Neuron (in vitro differentiated cells): ENCODE measurements at regions not wholly inside any gene's neighbourhood (a gene's known extent, or its start where the extent isn't known, plus 50 kb on each side); places are given as distances from the start of the nearest gene placed in this dataset.

Experiments used
- H2AFZ ChIP-seq: one replicate; pipeline ENCODE4 v1.6.1; 2013; ENCODE audit warnings: low read depth, mild to moderate bottlenecking, inconsistent platforms, low read length, moderate library complexity
- H3K27me3 ChIP-seq: one replicate; pipeline ENCODE4 v1.6.1; 2013; ENCODE audit warnings: low read length; ENCODE audit not compliant: insufficient read depth
- H3K36me3 ChIP-seq: one replicate; pipeline ENCODE4 v1.6.1; 2013; ENCODE audit warnings: low read length; ENCODE audit not compliant: insufficient read depth
- H3K4me1 ChIP-seq: one replicate; pipeline ENCODE4 v1.6.1; 2013; ENCODE audit warnings: low read length; ENCODE audit not compliant: insufficient read depth
- H3K4me3 ChIP-seq: 2 replicates; pipeline ENCODE4 v1.5.1; 2013; ENCODE audit warnings: mild to moderate bottlenecking, low read length, moderate library complexity
- H3K9me3 ChIP-seq: one replicate; pipeline ENCODE4 v1.6.1; 2013; ENCODE audit warnings: low read length

DNA sequence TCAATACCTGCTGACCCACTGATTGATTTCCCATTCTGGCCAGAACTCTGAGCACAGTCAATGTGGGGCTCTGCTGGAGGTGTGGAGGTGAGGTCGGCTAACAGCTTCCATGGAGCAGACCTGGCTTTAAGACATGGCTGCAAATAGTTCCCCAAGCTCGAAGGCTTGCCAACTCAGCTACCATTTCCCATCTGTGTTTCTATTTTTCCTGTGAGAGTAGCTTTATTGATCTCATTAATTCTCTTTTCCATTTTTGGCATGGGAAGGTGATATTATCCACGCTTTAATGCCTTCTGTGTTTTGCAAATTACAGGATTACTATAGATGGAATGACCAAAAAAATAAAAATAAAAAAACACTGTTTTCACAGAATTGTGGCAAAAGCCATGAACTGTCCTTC, 151.6 kb upstream of the XYLT1 start:
- no peaks in the 10 kb centered on the region for H3K4me1 ChIP-seq
- peaks cover 6% of the 10 kb centered on the region for H3K27me3 ChIP-seq
- H3K4me3 ChIP-seq, result no peak overlapping the region
- no peaks in the 10 kb centered on the region for H3K9me3 ChIP-seq
- H2AFZ ChIP-seq, result no peak overlapping the region
- H3K36me3 ChIP-seq, result no peaks in the 10 kb centered on the region

- H3K36me3 ChIP-seq, result no peaks in the 10 kb centered on the region
- H2AFZ ChIP-seq, result no peak overlapping the region
- H3K4me1 ChIP-seq, result no peaks in the 10 kb centered on the region
- H3K4me3 ChIP-seq, result no peak overlapping the region
- no peaks in the 10 kb centered on the region for H3K9me3 ChIP-seq
- peaks cover 6% of the 10 kb centered on the region for H3K27me3 ChIP-seq
These were observed 148.5 kb upstream of the XYLT1 start for GRCh38 chr16:17619261-17619660.

DNA sequence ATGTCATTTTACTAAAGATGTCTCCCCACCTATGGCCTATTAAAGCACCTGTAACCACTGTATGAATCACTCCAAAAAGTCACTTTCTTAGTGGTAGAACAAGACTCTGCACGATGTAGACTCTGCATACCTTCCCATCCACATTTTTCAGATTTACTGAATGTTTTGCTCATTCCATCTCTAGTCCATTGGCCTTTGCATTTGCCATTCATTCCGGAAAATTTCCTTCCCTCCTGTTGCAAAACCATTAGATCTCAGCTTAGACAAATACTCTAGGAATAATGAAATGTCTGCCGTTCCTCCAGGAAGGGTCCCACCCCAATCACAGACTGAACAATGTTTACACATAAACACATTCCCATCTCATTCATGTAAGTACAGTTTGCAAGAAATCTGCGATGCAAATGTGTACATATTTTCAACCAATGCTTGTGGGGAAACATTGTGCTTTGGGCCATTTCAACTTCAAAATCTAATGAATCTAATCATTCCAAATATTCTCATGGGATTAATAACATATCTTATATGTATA, 146.3 kb upstream of the XYLT1 start:
- Histone ChIP-seq H3K27me3 (peaks cover 6% of the 10 kb centered on the region), H3K9me3 (no peaks in the 10 kb centered on the region), H3K4me3 (no peak overlapping the region), H2AFZ (no peak overlapping the region), H3K4me1 (no peaks in the 10 kb centered on the region), H3K36me3 (no peaks in the 10 kb centered on the region)

DNA sequence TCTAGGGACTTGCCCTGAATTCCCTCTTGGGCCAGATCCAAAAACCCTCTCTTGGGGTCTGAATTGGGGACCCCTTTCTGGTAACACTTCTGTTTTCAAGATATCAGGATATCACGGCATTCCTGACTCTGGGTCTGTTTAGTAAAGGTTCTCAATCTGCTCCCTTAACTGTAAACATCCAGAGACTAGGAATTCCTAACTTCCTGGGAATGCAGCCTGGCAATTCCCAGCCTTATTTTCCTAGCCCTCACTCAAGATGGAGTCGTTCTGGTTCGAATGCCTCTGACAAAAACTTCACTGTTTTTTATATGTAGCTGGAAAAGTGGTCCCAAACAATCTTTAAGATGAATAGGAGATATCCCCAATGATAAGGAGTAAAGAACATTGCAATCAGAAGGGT, 141.6 kb upstream of the XYLT1 start:
- Histone ChIP-seq H3K9me3 (no peaks in the 10 kb centered on the region), H2AFZ (no peak overlapping the region), H3K4me3 (no peak overlapping the region), H3K36me3 (no peaks in the 10 kb centered on the region), H3K4me1 (no peaks in the 10 kb centered on the region), H3K27me3 (no peaks in the 10 kb centered on the region)

DNA sequence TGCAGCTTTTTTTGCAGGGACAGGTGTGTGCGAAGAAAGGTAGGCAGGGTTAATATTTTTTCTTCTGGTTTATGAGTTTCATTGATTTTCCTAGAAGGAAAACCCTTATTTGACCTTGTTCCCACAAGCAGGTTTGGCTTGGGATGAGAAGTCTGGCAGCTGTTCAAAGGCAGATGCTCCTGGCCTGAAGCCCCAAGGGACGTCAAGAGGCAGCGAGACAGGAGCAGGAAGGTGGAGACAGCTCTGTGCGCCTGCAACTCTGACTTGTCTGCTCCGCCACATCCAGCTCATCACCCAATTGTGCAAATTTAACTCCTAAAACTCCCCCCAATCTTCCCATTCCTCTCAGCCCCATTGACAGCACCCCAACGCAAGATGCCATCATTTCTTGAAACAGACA, 136.8 kb upstream of the XYLT1 start:
- Histone ChIP-seq H2AFZ (no peak overlapping the region), H3K36me3 (no peaks in the 10 kb centered on the region), H3K4me1 (no peaks in the 10 kb centered on the region), H3K27me3 (no peaks in the 10 kb centered on the region), H3K4me3 (no peak overlapping the region), H3K9me3 (no peaks in the 10 kb centered on the region)

GRCh38 chr16:17607075-17607509, 136.3 kb upstream of the XYLT1 start:
- Histone ChIP-seq H3K9me3 (no peaks in the 10 kb centered on the region), H2AFZ (no peak overlapping the region), H3K36me3 (no peaks in the 10 kb centered on the region), H3K4me3 (no peak overlapping the region), H3K4me1 (no peaks in the 10 kb centered on the region), H3K27me3 (no peaks in the 10 kb centered on the region)

GRCh38 chr16:17606460-17606859, 135.7 kb upstream of the XYLT1 start:
- H3K9me3 ChIP-seq, result no peaks in the 10 kb centered on the region
- no peak overlapping the region for H3K4me3 ChIP-seq
- no peaks in the 10 kb centered on the region for H3K27me3 ChIP-seq
- no peaks in the 10 kb centered on the region for H3K36me3 ChIP-seq
- no peak overlapping the region for H2AFZ ChIP-seq
- H3K4me1 ChIP-seq, result no peaks in the 10 kb centered on the region

DNA sequence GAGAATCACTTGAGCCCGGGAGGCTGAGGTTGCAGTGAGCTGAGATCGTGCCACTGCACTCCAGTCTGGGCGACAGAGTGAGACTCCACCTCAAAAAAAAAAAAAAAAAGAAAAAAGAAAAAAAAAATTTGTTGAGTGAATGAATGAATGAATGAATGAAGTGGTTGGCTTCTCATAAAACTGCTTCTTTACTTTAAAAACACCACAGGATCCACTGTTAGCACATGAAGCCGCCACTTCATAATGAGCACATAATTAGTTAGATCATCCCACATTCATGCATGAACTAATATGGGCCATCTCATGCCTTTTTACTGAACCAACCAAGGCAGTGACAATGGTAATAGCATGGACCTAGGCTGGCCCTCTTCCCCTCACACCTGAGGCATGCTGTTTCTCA, 135.0 kb upstream of the XYLT1 start:
- H2AFZ ChIP-seq, result no peak overlapping the region
- H3K9me3 ChIP-seq, result no peaks in the 10 kb centered on the region
- no peaks in the 10 kb centered on the region for H3K27me3 ChIP-seq
- no peak overlapping the region for H3K4me3 ChIP-seq
- no peaks in the 10 kb centered on the region for H3K36me3 ChIP-seq
- H3K4me1 ChIP-seq, result no peaks in the 10 kb centered on the region

DNA sequence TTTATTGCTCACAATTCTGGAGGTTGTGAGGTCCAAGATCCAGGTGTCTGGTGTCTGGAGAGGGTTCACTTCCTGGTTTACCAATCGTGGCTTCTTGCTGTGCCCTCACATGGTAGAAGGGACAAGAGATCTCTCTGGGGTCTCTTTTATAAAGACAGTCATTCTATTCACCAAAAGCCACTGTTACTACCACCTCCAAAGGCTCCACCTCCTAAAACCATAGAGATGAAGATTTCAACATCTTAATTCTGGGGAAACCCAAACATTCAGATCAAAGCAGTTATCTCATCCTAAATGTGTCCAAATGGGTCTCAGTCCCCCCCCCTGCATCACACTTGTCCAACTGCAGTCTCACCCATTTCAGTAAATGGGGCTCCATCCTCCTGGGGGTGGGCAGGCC, 132.9 kb upstream of the XYLT1 start:
- H3K36me3 ChIP-seq, result no peaks in the 10 kb centered on the region
- H3K27me3 ChIP-seq, result no peaks in the 10 kb centered on the region
- H2AFZ ChIP-seq, result no peak overlapping the region
- no peak overlapping the region for H3K4me3 ChIP-seq
- H3K9me3 ChIP-seq, result no peaks in the 10 kb centered on the region
- H3K4me1 ChIP-seq, result no peaks in the 10 kb centered on the region

GRCh38 chr16:17602678-17603077, 131.9 kb upstream of the XYLT1 start:
- no peak overlapping the region for H3K4me3 ChIP-seq
- H3K9me3 ChIP-seq, result no peaks in the 10 kb centered on the region
- H3K4me1 ChIP-seq, result no peaks in the 10 kb centered on the region
- H3K36me3 ChIP-seq, result no peaks in the 10 kb centered on the region
- H2AFZ ChIP-seq, result no peak overlapping the region
- no peaks in the 10 kb centered on the region for H3K27me3 ChIP-seq

- no peaks in the 10 kb centered on the region for H3K9me3 ChIP-seq
These were observed 128.2 kb upstream of the XYLT1 start for GRCh38 chr16:17598968-17599367.

GRCh38 chr16:17591655-17592405, 121.1 kb upstream of the XYLT1 start:
- H3K27me3 ChIP-seq, result no peaks in the 10 kb centered on the region
- no peak overlapping the region for H3K4me3 ChIP-seq
- H3K9me3 ChIP-seq, result no peaks in the 10 kb centered on the region
- H3K36me3 ChIP-seq, result no peaks in the 10 kb centered on the region
- no peaks in the 10 kb centered on the region for H3K4me1 ChIP-seq
- H2AFZ ChIP-seq, result no peak overlapping the region

More at GRCh38 chr16:17598968-17599367, 128.2 kb upstream of the XYLT1 start:
- H3K27me3 ChIP-seq, result no peaks in the 10 kb centered on the region
- no peak overlapping the region for H2AFZ ChIP-seq
- H3K4me1 ChIP-seq, result no peaks in the 10 kb centered on the region
- H3K36me3 ChIP-seq, result no peaks in the 10 kb centered on the region
- H3K4me3 ChIP-seq, result no peak overlapping the region

DNA sequence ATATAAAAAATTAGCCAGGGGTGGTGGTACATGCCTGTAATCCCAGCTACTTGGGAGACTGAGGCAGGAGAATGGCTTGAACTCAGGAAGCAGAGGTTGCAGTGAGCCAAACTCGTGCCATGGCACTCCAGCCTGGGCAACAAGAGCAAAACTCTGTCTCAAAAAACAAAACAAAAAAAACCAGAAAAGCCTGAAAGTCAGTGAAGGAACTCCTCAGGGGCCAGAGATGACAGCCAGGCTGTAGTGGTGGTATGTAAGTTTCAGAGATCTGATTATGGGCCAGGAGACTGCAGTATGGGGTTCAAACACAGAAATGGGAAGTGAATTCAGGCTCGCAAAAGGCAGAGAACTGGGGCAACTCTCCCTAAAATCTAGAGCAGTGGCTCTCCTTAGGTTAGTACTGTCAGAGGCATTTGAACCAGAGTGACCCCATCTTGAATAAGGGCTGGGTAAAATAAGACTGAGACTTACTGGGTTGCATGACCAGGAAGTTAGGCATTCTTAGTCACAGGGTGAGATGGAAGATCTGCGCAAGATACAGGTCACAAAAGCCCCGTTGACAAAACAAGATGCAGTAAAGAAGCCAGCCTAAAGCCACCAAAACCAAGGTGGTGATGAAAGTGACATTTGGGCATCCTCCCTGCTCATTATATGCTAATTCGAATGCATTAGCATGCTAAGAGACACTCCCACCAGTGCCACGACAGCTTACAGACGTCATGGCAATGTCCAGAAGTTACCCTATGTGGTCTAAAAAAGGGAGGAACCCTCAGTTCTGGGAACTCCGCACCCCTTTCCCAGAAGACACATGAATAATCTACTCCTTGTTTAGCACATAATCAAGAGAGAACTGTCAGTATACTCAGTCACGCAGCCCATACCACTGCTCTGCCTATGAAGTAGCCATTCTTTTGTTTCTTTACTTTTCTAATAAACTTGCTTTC, 120.2 kb upstream of the XYLT1 start:
- H3K9me3 ChIP-seq, result no peaks in the 10 kb centered on the region
- no peak overlapping the region for H2AFZ ChIP-seq
- H3K36me3 ChIP-seq, result no peaks in the 10 kb centered on the region
- no peaks in the 10 kb centered on the region for H3K4me1 ChIP-seq
- H3K4me3 ChIP-seq, result no peak overlapping the region
- H3K27me3 ChIP-seq, result no peaks in the 10 kb centered on the region
